ENCODE measurements at regions not wholly inside any gene's neighbourhood (a gene's known extent, or its start where the extent isn't known, plus 50 kb on each side); places are given as distances from the start of the nearest gene placed in this dataset.

DNA sequence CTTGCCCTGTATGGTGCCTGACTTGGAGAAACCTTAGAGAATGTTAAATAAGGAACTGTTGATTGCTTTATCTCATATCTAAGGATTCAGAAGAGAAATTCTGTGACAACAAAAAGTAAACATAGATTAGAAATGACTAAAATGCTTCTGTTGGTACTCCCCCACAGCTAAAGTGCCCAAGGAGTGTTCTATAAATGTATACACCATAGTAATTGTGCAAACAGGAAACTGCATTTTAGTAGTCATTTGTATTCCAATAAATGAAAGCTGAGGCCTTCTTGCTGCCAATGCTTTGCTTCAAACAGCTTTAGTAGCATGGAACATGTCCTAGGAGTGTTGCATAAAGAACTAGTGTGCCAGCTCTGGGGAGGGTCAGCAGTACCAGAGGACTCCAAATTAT, 343.7 kb upstream of the IRAK1BP1 start:
- TF ChIP-seq, protein P1, sequence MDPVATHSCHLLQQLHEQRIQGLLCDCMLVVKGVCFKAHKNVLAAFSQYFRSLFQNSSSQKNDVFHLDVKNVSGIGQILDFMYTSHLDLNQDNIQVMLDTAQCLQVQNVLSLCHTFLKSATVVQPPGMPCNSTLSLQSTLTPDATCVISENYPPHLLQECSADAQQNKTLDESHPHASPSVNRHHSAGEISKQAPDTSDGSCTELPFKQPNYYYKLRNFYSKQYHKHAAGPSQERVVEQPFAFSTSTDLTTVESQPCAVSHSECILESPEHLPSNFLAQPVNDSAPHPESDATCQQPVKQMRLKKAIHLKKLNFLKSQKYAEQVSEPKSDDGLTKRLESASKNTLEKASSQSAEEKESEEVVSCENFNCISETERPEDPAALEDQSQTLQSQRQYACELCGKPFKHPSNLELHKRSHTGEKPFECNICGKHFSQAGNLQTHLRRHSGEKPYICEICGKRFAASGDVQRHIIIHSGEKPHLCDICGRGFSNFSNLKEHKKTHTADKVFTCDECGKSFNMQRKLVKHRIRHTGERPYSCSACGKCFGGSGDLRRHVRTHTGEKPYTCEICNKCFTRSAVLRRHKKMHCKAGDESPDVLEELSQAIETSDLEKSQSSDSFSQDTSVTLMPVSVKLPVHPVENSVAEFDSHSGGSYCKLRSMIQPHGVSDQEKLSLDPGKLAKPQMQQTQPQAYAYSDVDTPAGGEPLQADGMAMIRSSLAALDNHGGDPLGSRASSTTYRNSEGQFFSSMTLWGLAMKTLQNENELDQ (CRISPR knock-in tag; IDR thresholded peaks at IDR 0.05; ENCODE audit: borderline replicate concordance) = no peak
- no peak for TF ChIP-seq TCF7L2 (IDR thresholded peaks at IDR 0.05; ENCODE audit: low read depth, low read length)
- no peak for TF ChIP-seq HDAC2 (IDR thresholded peaks at IDR 0.05)
- TF ChIP-seq POLR2A (conservative IDR thresholded peaks at IDR 0.05) = no peak
- TF ChIP-seq, protein P2, sequence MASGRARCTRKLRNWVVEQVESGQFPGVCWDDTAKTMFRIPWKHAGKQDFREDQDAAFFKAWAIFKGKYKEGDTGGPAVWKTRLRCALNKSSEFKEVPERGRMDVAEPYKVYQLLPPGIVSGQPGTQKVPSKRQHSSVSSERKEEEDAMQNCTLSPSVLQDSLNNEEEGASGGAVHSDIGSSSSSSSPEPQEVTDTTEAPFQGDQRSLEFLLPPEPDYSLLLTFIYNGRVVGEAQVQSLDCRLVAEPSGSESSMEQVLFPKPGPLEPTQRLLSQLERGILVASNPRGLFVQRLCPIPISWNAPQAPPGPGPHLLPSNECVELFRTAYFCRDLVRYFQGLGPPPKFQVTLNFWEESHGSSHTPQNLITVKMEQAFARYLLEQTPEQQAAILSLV (tag; IDR thresholded peaks at IDR 0.05) = no peak
- TF ChIP-seq, protein P3, sequence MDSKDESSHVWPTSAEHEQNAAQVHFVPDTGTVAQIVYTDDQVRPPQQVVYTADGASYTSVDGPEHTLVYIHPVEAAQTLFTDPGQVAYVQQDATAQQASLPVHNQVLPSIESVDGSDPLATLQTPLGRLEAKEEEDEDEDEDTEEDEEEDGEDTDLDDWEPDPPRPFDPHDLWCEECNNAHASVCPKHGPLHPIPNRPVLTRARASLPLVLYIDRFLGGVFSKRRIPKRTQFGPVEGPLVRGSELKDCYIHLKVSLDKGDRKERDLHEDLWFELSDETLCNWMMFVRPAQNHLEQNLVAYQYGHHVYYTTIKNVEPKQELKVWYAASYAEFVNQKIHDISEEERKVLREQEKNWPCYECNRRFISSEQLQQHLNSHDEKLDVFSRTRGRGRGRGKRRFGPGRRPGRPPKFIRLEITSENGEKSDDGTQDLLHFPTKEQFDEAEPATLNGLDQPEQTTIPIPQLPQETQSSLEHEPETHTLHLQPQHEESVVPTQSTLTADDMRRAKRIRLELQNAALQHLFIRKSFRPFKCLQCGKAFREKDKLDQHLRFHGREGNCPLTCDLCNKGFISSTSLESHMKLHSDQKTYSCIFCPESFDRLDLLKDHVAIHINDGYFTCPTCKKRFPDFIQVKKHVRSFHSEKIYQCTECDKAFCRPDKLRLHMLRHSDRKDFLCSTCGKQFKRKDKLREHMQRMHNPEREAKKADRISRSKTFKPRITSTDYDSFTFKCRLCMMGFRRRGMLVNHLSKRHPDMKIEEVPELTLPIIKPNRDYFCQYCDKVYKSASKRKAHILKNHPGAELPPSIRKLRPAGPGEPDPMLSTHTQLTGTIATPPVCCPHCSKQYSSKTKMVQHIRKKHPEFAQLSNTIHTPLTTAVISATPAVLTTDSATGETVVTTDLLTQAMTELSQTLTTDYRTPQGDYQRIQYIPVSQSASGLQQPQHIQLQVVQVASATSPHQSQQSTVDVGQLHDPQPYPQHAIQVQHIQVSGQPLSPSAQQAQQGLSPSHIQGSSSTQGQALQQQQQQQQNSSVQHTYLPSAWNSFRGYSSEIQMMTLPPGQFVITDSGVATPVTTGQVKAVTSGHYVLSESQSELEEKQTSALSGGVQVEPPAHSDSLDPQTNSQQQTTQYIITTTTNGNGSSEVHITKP (IDR thresholded peaks at IDR 0.05; ENCODE audit: partially characterized antibody) = no peak
- no peak for TF ChIP-seq POLR2B (IDR thresholded peaks at IDR 0.05; ENCODE audit: low read depth, partially characterized antibody)
- TF ChIP-seq GABPB1 (CRISPR knock-in tag; IDR thresholded peaks at IDR 0.05) = no peak
- TF ChIP-seq, protein P4, sequence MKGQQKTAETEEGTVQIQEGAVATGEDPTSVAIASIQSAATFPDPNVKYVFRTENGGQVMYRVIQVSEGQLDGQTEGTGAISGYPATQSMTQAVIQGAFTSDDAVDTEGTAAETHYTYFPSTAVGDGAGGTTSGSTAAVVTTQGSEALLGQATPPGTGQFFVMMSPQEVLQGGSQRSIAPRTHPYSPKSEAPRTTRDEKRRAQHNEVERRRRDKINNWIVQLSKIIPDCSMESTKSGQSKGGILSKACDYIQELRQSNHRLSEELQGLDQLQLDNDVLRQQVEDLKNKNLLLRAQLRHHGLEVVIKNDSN (CRISPR knock-in tag; IDR thresholded peaks at IDR 0.05) = no peak

Measured in K562 (cell line).